ENCODE measurements at regions not wholly inside any gene's neighbourhood (a gene's known extent, or its start where the extent isn't known, plus 50 kb on each side); places are given as distances from the start of the nearest gene placed in this dataset.
"Not testable (repeated sequence)": the region's sequence is repeated elsewhere in the genome, so short reads cannot be mapped to it uniquely, and the experiment has no call there.

GRCh38 chr17:71639865-71640264 lies 481.0 kb upstream of the SOX9 start:
- no peak overlapping the region for H3K27ac ChIP-seq
- no peak overlapping the region for H3K4me3 ChIP-seq
- H3K4me1 ChIP-seq = no peaks in the 10 kb centered on the region
- H3K36me3 ChIP-seq = no peaks in the 10 kb centered on the region
- no peaks in the 10 kb centered on the region for H3K9me3 ChIP-seq
- no peaks in the 10 kb centered on the region for H3K27me3 ChIP-seq
- TF ChIP-seq CTCF (IDR thresholded peaks at IDR 0.05) = no peak
- DNase-seq (ENCODE audit: low spot score) = no peak

- not testable (repeated sequence) for H3K4me3 ChIP-seq; DNase-seq (ENCODE audit: low spot score); H3K27ac ChIP-seq; H3K9me3 ChIP-seq; H3K36me3 ChIP-seq; H3K27me3 ChIP-seq; H3K4me1 ChIP-seq
Observed at GRCh38 chr17:71646890-71647289, 473.9 kb upstream of the SOX9 start.

GRCh38 chr17:71648342-71648741 lies 472.5 kb upstream of the SOX9 start:
- not testable (repeated sequence) for H3K4me3 ChIP-seq; H3K9me3 ChIP-seq; H3K4me1 ChIP-seq; H3K36me3 ChIP-seq; H3K27me3 ChIP-seq; DNase-seq (ENCODE audit: low spot score); H3K27ac ChIP-seq

GRCh38 chr17:71649941-71650350 lies 470.9 kb upstream of the SOX9 start:
- no peak overlapping the region for H3K27ac ChIP-seq
- no peaks in the 10 kb centered on the region for H3K4me1 ChIP-seq
- no peak overlapping the region for H3K4me3 ChIP-seq
- DNase-seq (ENCODE audit: low spot score) = no peak
- no peaks in the 10 kb centered on the region for H3K36me3 ChIP-seq
- TF ChIP-seq CTCF (IDR thresholded peaks at IDR 0.05) = no peak
- no peaks in the 10 kb centered on the region for H3K27me3 ChIP-seq
- peaks cover 0 to 4% of the 10 kb centered on the region in 2 donors for H3K9me3 ChIP-seq

- Histone ChIP-seq H3K4me3 (no peak overlapping the region), H3K4me1 (no peaks in the 10 kb centered on the region), H3K27ac (no peak overlapping the region), H3K9me3 (no peaks in the 10 kb centered on the region), H3K27me3 (no peaks in the 10 kb centered on the region), H3K36me3 (no peaks in the 10 kb centered on the region)
- DNase-seq (ENCODE audit: low spot score) = no peak
- TF ChIP-seq CTCF (IDR thresholded peaks at IDR 0.05) = no peak
Observed at GRCh38 chr17:71655542-71655941, 465.3 kb upstream of the SOX9 start.

- TF ChIP-seq CTCF (IDR thresholded peaks at IDR 0.05) = no peak
- Histone ChIP-seq H3K27me3 (no peaks in the 10 kb centered on the region), H3K4me3 (no peak overlapping the region), H3K4me1 (no peaks in the 10 kb centered on the region), H3K9me3 (no peaks in the 10 kb centered on the region), H3K27ac (no peak overlapping the region), H3K36me3 (no peaks in the 10 kb centered on the region)
- no peak for DNase-seq (ENCODE audit: low spot score)
Observed at GRCh38 chr17:71656964-71657858, 463.6 kb upstream of the SOX9 start.

- H3K36me3 ChIP-seq = no peaks in the 10 kb centered on the region
- no peak for TF ChIP-seq CTCF (IDR thresholded peaks at IDR 0.05)
Observed at GRCh38 chr17:71658996-71659395, 461.8 kb upstream of the SOX9 start.

More at GRCh38 chr17:71658996-71659395, 461.8 kb upstream of the SOX9 start:
- no peaks in the 10 kb centered on the region for H3K4me1 ChIP-seq
- no peaks in the 10 kb centered on the region for H3K27me3 ChIP-seq
- H3K4me3 ChIP-seq = no peak overlapping the region
- H3K27ac ChIP-seq = no peak overlapping the region
- no peaks in the 10 kb centered on the region for H3K9me3 ChIP-seq
- DNase-seq (ENCODE audit: low spot score) = no peak
